ENCODE measurements at regions not wholly inside any gene's neighbourhood (a gene's known extent, or its start where the extent isn't known, plus 50 kb on each side); places are given as distances from the start of the nearest gene placed in this dataset.

DNA sequence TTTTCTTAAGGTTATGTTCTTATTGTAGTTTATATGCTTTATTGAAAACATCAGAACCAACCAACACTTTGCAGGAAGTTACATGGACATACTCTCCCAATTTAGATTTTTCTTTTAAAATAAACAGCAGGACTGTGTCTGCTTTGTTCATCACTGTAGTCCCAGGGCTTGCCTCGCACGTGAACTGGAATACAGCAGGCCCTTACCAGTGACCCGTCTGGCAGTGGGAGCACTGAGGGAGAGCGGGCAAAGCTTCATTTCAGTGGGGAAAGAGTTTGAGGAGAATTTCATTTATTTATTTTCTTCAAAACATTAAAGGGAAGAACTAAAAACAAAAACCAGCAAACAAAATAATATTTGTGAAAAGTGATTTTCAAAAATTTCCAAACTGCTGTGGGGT is 230.8 kb downstream of the PAX1 start:
- no peak for DNase-seq

GRCh38 chr20:21933526-21933925 is 228.1 kb downstream of the PAX1 start:
- no peak for DNase-seq

DNA sequence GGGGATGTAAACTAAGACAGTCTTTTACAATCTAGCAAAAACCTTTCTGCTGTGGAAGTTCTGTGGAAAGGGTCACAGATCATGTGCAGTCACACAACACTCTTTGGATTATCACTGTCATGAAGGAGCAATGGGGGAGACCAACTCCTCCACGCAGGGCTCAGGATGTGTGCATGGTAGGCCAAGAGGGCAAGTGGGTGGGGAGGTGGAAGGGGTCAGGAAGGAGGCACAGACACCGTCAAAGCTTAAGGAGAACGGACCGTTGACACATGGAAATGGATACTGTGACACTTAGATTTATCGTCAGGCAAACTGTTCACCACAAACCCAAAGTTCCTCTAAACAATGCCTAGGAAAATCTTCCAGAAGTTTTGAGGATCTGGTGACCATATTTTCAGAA is 215.8 kb downstream of the PAX1 start:
- no peak for DNase-seq

- no peak for DNase-seq
These were observed 214.7 kb downstream of the PAX1 start for GRCh38 chr20:21920211-21920610.

- DNase-seq: no peak
These were observed 212.9 kb downstream of the PAX1 start for GRCh38 chr20:21918398-21918797.

DNA sequence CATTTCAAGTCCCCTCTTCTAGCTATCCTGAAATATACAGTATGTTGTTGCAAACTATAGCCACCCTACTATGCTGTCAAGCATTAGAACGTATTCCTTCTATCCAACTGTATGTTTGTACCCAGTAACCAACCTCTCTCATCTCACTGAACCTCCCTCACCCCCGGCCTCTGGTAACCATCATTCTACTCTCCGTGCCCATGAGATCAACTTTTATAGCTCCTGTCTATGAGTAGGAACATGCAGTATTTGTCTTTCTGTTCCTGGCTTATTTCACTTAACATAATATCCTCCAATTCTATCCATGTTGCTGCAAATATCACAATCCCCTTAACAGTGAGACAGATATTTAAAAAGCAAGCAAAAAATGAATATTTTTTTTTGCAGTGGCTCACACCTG is 196.9 kb downstream of the PAX1 start:
- DNase-seq: no peak

DNA sequence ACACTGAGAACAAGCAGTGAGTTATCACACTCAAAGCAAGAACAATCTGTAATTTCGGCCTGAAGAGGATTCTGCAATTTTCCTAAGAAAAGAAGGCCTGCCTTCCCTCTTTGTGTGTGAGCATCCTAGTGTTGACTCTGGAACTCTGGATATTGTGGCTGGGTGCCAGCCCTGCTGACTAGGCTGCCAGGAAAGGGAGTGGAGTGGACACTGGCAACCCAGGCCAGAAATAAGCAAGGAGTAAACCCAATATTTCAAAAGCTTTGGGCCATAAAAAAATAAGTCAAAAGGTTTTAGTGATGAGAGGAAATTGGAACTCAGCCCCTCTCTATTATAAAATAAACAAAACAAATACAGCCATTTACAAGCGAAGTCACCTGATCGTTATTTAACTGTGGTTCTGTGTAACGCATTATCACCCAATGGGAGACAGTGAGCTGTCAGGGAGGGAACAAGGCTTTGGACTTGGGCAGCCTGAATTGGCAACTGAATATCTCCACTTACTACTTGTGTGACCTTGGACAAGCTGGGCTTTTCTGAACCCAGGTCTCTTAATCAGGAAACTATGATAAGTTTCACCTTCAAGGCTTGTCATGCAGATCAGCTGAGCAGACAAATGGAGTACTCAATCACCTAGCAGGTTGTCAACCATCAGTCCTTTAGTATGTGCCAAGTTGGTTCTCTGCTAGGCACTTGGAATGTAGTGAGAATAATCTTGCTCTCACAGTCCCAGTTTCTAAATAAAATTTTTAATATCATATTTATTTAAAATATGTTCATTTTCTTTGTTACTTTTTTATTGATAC is 196.2 kb downstream of the PAX1 start:
- no peak for DNase-seq

DNA sequence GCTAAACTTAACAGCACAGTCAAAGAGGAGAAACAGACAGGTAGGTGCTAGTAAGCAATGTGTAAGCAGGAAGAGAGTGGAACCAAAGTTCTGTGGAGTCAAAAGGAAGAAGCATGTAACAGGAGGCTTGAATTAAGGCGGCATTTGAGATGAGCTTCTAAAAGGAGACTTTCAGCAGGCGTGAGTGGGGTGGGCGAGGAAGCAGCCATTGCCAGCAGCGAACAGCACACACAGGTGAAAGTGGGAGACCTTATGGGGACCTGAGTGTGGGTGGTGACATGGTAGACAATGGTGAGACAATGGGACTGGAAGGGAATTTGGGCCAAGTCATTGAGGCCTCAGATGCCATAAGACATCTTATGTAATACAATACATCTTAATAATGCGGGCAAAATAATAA is 195.0 kb downstream of the PAX1 start:
- no peak for DNase-seq

GRCh38 chr20:21874921-21875320 is 169.5 kb downstream of the PAX1 start:
- no peak for DNase-seq

DNA sequence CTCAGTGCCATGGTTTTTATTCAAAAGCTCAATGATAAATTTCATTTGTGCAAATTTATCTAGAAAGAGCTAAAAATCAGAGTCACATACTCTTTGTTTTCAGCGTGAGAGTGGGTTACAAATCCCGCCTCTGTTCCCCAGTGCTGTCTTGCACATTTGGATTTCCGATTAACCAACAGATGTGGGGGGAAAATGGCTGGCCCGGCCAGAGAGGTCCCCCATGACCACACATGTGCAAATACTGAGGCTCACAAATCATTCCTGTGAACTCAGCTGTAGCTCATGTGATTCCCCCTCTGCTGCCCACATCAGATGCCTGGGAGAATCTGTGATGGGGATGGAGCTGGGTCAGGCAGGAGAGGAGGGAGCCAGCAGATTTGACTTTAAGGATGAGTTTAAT is 168.7 kb downstream of the PAX1 start:
- DNase-seq: no peak

DNA sequence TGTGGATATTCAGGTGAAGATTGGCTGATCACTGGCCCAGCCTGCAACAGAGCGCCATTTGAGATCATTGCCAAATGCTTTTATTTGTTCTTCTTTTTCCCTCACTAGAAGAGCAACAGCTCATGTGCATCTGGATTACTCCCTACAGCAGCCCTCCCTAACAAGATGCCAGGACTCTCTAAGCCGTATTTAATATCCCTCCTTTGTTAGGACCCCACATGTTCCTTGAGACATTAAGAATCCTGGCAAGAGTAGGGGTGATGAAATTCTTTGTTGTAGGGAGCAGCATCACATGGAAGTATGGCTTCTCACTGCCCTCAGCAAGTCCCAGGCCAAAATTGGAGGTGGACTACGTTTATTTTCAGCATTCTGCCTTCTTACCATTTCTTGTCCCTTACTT is 167.8 kb downstream of the PAX1 start:
- DNase-seq: no peak

DNA sequence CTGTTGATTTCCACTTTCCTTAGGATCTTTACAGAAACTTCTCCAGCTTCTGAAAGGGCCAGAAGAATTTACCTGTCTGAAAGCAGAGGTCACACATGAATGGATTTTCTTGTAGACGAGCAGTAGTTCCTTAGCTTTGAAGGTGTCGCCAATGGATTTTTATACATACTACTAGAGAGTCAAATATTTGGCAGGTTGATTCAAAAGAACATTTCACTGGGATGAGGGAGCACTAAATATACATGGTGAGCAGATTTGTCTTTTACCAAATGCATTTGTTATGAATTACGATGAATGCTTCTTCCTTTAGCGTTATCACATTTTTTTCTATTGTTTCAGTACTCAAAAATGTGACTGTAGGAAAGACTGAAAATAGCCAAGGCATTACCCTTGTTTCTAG is 162.3 kb downstream of the PAX1 start:
- DNase-seq: no peak

DNA sequence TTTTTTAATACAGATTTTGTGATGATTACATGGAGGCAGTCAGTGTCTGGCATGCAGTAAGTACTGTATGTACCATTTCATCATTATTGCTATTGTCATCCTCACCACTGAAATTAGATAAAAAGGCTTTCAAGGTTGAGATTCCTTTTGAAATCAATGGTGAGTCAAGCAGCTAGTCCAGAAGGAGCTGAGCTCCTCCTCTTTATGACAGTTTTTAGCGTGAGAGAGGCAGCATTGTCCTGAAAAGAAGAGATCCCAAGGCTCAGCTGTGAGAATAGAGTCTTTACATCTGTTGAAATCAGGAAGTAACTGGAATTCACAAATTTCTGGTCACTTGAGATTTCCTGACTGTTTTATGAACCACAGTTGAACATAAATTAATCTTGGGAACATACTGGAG is 161.9 kb downstream of the PAX1 start:
- DNase-seq: no peak

DNA sequence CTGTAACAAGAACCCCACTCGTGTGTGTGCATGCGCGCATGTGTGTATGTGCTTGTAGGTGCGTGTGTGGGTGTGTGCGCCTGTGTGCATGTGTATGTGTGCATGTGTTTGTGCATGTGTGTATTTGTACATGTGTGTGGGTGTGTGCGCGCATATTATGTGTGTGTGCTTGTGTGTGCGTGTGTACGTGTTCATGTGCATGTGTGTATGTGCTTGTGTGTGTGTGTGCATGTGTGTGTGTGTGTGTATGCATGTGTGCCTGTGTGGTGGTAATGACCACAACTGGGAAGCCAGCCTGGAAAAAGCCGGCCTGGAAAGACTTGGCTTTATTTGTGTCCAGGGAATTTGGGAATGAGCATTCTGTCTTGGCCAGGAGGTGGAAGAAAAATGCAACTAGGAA is 157.5 kb downstream of the PAX1 start:
- no peak for DNase-seq

- no peak for DNase-seq
These were observed 156.9 kb downstream of the PAX1 start for GRCh38 chr20:21862259-21862946.

GRCh38 chr20:21840991-21841390 is 135.5 kb downstream of the PAX1 start:
- no peak for DNase-seq

- no peak for DNase-seq
These were observed 134.5 kb downstream of the PAX1 start for GRCh38 chr20:21839982-21840381.

- DNase-seq: no peak
These were observed 130.9 kb downstream of the PAX1 start for GRCh38 chr20:21836346-21836745.

DNA sequence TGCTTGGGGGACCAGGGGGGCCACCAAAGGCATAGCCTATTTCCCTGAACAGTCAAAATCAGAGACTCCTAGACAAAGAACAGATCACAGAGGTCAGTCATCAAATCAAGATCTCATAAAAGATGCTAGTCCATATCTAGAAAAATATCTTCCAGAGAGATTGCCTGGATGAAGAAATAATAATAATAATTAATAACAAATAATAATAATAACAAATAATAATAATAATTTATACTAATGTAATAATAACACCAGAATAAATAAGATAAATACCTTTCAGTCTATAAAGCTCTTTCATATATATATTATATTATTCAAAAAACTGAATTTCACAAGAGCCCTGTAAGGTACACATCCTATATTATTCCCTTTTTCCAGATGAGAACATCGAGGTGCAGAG is 129.6 kb downstream of the PAX1 start:
- DNase-seq: no peak

DNA sequence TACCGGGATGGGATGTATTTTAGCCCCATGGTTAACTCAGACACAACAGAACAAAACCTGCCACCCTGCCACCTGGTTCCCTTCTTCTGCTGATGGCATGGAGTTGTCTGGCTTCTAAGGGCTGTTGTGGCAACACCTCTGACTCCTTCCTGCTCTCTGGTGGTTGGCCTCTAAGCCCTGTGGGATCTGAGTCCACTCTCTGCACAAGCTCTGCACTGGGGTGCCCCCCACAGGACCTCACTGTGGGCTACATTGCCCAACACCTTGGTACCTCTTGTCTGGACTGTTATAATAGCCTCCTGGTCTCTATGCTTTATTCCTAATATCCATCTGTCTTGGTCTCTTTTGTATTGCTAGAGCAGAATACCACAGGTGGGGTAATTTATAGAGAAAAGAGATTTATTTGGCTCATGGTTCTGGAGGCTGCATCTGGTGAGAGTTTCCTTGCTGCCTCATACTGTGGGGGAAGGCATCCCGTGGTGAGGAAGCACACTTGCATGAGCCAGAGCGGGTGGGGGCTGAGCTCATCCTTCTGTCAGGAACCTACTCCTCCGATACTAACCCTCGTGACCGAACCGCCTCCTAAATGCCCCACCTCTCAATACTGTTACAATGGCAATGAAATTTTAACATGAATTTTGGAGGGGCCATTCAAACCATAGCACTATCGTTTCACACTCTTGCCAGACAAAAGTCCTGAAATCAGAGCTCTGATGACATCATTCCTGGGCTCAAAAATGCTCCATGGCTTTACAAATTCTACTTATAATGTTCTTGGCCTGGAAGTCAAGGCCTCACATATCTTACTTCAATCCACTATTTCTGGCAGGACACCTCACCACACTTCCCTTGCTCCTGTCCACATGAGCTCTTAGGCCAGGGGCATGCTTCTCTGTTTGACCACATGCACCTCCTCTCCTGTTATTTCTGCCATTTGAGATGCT is 127.2 kb downstream of the PAX1 start:
- no peak for DNase-seq

GRCh38 chr20:21826976-21827375 is 121.5 kb downstream of the PAX1 start:
- DNase-seq: no peak

DNA sequence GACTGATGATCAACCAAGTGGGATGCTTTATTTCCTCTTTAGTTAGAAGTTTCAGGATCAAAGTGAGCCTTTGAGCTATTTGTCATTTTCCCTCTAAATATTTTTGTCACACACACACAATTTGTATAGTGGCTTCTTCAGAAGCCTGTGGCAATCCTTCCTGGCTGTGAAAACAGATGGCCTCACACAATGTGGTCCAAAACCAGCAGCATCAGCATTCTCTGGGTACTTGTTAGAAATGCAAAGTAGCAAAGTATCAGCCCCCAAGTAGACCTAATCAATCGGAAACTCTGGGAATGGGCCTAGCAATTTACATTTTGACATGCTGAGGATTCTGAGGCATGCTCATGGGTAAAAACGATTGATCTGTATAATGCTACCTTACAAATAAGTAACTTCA is 115.9 kb downstream of the PAX1 start:
- no peak for DNase-seq

- DNase-seq: no peak
These were observed 115.2 kb downstream of the PAX1 start for GRCh38 chr20:21820688-21821087.

- DNase-seq: no peak
These were observed 114.6 kb downstream of the PAX1 start for GRCh38 chr20:21820045-21820444.

Data from inflammatory macrophage treated with lipopolysaccharide for 4 hours (primary cell).